Activated CD4-positive, CD25-positive, alpha-beta regulatory T cell treated with anti-CD3 and anti-CD28 coated beads, Interleukin-2, amount 50 U/mL, for 24 hours (primary cell): ENCODE measurements at regions not wholly inside any gene's neighbourhood (a gene's known extent, or its start where the extent isn't known, plus 50 kb on each side); places are given as distances from the start of the nearest gene placed in this dataset.

ENCODE experiments used
- ATAC-seq, 2 donors: fragments of 150-1000 bp; cut with Tn5 transposase; one replicate each; pipeline ENCODE4 v1.10.0; 2021; ENCODE audit warnings: mild to moderate bottlenecking in 1 of 2, moderate library complexity in 1 of 2

DNA sequence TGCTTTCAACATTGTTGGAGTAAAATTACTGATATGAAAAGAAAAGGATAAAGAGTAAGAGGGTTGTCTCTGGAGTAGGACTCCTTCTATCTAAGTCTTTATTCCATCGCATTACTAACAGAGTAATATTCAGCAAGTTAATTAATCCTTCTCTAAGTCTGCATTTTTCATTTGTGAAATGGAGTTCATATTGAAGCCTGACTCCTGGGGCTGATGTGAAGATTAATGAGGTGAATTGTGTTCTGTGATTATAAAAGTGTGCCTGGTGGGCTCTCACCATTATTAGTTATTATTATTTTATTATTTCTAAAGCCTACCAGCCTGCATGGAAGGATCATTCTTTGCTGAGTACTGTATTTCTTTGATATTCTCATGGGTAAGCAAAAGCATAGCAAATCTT, 1096.7 kb downstream of the KCNT2 start:
- no peak for ATAC-seq

DNA sequence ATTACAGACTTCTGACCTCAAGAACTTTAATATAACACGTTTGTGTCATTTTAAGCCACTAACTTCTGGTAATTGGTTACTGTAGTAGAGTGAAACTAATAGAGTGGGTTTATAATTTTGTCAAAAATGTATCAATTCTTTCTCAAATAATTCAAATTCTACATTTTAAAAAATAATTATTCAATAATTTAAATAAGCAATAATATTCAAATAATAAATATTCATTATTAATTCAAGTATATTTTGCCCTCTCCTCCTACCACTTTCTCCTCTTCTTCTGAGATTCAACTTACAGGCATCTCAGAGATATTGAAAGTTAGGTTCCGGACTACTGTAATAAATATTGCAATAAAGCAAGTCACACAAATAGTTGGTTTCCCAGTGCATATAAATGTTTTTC, 1107.1 kb downstream of the KCNT2 start:
- ATAC-seq: no peak

- ATAC-seq: no peak
Observed at GRCh38 chr1:195495720-195496635, 1112.3 kb downstream of the KCNT2 start.

GRCh38 chr1:195482137-195482536, 1126.1 kb downstream of the KCNT2 start:
- no peak for ATAC-seq

- ATAC-seq: no peak
Observed at GRCh38 chr1:195481293-195481692, 1126.9 kb downstream of the KCNT2 start.

DNA sequence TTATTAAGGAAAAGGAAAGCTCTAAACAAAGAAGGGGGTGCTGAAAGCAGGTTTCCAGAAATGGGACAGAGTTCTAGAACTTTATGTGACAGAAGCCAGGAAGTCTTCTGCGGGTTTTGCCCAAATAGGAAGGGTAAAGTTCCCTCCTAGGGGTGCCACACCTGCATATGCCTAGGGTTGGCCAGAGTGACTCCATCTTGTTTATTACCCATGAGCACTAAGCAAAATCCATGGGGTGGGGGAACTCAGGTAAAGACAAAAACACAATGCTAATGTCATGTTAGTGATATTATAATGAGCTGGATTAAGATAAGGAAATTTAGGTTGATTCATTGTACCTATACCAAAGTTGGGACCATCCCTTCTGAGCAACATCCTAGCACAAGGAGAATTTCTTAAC, 1132.7 kb downstream of the KCNT2 start:
- no peak for ATAC-seq

DNA sequence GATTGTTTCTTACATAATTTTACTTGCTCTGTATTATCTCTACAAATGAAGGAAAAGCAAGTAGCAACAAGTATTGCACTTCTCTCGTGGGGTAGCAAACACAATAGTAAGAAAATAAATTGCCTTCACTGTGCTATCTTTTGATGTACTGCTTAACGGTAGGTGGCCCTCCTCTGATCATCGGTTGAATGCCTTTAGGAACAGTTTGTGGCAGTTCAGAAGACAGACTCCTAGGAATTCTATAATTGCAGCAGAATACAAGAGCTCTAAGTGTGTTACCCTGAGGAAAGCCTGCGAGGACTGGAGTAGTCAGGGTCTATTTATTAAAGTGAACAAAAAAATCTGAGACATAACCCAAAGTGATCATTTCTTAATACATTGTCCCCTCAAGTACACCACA, 1135.9 kb downstream of the KCNT2 start:
- no peak for ATAC-seq

GRCh38 chr1:195466639-195467038, 1141.6 kb downstream of the KCNT2 start:
- ATAC-seq: no peak

GRCh38 chr1:195462646-195463045, 1145.6 kb downstream of the KCNT2 start:
- ATAC-seq: no peak

DNA sequence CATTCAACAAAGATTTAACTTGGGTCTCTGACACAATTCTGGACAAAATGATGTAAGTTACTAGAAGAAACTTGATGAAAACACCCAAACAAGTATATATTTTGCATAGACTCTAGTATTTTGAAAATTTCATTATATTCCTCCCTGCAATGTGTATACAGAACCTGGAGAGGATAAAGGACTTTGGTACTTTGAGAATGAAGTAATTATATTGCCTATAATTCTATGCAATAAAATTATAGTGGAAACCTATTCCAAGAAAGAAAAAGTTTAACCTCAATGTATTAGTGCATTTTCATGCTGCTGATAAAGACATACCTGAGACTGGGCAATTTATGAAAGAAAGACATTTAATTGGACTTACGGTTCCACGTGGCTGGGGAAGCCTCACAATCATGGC, 1146.1 kb downstream of the KCNT2 start:
- ATAC-seq: no peak

- no peak for ATAC-seq
Observed at GRCh38 chr1:195458365-195458764, 1149.9 kb downstream of the KCNT2 start.

GRCh38 chr1:195450794-195451193, 1157.4 kb downstream of the KCNT2 start:
- ATAC-seq: no peak

DNA sequence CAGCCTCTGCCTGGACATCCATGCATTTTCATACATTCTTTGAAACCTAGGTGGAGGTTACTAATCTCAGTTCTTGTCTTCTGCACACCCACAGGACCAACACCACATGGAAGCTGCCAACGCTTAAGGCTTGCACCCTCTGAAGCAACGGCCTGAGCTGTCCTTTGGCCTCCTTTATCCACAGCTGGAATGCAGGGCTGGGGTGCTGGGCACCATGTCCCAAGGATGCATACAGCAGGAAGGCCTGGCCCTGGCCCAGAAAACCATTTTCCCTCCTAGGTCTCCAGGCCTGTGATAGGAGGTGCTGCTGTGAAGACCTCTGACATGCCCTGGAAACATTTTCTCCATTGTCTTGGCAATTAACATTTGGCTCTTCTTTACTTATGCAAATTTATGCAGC, 1168.6 kb downstream of the KCNT2 start:
- ATAC-seq: no peak

GRCh38 chr1:195434566-195435203, 1173.6 kb downstream of the KCNT2 start:
- ATAC-seq: no peak

- no peak for ATAC-seq
Observed at GRCh38 chr1:195430826-195431225, 1177.4 kb downstream of the KCNT2 start.

DNA sequence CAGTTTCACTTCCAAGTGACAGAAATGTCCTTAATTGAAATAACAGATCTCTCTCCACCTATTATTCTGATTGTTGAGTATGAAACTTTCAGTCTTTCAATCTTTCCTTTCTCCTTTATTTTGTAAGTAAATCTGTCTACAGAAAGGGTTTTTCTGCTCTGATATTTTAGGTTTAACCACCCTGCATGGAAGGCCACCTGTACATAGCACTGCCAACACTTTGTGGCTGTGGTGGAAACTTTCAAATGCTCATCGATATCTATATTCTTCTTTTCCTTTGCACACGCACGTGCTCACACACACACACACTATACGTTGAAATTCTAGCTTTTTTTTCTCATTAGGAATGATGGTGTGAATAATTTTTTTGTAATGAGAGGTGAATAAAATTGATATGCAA, 1179.3 kb downstream of the KCNT2 start:
- ATAC-seq: no peak

DNA sequence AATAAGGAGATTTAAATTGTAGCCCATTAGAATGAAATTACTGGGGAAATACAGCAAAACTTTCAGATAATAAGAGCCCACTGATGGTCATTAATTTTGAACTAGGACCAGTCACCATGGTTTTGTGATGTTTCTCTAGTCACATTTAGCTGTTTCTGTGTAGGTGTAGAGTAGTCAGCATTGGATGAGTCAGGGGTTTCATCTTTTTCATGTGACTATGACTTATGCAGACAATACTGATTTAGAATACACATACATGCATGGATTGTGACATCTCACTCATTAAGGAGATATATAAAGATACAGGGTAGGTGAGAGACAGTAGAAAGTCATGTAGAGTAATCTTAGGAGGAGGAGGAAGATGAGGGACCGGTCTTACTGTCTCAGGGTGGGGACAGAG, 1192.7 kb downstream of the KCNT2 start:
- ATAC-seq: peak; percentile 46 to 51

DNA sequence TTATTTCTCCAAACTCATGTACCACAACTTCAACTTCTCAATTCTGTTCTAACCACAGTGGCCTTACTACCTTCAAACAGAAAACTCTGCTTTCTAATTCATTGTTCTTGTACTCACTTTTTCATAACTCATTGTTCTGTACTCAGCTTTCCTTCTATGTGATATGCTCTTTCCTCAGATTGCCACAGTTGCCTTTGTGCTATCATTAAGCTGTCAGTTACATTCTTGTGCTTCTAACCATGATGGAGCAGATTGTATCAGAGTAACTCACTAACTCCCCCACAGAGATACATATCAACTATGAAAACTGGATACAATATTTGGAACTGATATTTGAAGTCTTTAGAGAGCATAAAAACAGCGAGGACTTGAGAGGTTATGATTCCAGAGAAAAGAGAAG, 1213.7 kb downstream of the KCNT2 start:
- no peak for ATAC-seq

DNA sequence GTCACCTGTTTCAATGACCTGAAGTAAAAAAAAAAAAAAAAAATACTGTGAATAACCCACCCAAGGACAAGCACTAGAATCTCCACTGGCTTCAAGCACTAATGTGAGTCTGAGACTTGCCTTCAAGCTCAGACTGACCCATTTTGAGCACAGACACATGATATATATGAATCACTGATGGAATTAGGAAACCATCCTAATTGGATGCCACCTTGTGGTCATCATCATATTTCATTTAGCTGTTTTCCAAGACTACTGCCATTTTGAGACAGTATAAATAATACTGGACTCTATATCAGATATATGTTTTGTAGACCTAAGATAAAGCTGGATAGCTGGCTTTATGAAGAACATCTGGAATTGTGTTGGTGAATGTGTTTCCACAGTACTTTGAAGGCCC, 1232.0 kb downstream of the KCNT2 start:
- no peak for ATAC-seq

- ATAC-seq: no peak
Observed at GRCh38 chr1:195373856-195374255, 1234.4 kb downstream of the KCNT2 start.

- ATAC-seq: no peak
Observed at GRCh38 chr1:195345149-195345548, 1263.1 kb downstream of the KCNT2 start.

- no peak for ATAC-seq
Observed at GRCh38 chr1:195337646-195338045, 1270.6 kb downstream of the KCNT2 start.

- no peak for ATAC-seq
Observed at GRCh38 chr1:195336812-195337211, 1271.4 kb downstream of the KCNT2 start.

DNA sequence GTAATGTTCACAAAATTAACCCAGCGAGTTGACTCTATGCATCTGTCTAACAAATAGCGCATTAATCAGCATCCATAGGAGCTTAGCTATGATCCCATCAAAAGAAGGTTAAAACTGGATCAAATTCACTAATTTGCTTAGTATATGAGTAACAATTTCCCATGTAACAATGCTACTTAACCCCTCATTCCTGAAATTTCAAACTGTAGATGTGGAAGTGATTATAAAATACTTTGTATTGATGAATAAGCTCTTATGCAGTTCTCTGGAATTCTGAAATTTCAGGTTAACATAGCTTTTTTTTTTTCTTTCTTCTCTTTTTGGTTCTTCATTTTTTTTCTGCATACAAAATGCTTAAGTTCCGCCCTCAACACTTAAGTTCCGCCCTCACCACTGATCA, 1272.7 kb downstream of the KCNT2 start:
- no peak for ATAC-seq
